ENCODE measurements at regions not wholly inside any gene's neighbourhood (a gene's known extent, or its start where the extent isn't known, plus 50 kb on each side); places are given as distances from the start of the nearest gene placed in this dataset.

DNA sequence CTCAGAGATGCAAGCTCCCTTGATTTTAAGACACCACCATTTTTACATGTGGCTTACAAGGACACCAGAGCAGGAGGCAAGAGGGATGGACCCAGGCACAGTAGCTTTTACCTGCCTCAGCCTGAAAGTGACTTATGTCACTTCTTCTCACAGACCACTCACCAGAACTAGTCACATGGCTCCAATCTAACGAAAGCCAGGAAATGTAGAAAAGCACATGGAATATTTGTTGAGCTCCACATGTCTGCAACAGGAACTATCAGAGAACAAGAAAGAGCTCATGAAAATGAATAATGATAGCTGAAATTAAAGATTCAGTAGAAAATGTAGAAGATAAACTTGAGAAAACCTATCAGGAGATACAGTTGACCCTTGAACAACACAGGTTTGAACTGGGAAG lies 69.4 kb downstream of the ZNF648 start:
- TF ChIP-seq, protein P1, sequence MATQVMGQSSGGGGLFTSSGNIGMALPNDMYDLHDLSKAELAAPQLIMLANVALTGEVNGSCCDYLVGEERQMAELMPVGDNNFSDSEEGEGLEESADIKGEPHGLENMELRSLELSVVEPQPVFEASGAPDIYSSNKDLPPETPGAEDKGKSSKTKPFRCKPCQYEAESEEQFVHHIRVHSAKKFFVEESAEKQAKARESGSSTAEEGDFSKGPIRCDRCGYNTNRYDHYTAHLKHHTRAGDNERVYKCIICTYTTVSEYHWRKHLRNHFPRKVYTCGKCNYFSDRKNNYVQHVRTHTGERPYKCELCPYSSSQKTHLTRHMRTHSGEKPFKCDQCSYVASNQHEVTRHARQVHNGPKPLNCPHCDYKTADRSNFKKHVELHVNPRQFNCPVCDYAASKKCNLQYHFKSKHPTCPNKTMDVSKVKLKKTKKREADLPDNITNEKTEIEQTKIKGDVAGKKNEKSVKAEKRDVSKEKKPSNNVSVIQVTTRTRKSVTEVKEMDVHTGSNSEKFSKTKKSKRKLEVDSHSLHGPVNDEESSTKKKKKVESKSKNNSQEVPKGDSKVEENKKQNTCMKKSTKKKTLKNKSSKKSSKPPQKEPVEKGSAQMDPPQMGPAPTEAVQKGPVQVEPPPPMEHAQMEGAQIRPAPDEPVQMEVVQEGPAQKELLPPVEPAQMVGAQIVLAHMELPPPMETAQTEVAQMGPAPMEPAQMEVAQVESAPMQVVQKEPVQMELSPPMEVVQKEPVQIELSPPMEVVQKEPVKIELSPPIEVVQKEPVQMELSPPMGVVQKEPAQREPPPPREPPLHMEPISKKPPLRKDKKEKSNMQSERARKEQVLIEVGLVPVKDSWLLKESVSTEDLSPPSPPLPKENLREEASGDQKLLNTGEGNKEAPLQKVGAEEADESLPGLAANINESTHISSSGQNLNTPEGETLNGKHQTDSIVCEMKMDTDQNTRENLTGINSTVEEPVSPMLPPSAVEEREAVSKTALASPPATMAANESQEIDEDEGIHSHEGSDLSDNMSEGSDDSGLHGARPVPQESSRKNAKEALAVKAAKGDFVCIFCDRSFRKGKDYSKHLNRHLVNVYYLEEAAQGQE (IDR thresholded peaks at IDR 0.05; ENCODE audit: low read depth) = no peak
- TF ChIP-seq RAD21 (IDR thresholded peaks at IDR 0.05; ENCODE audit: low read depth) (no peak), TAF1 (IDR thresholded peaks at IDR 0.05; ENCODE audit: low read depth) (no peak), EP300 (IDR thresholded peaks at IDR 0.05; ENCODE audit: borderline replicate concordance) (no peak), MAX (IDR thresholded peaks at IDR 0.05) (no peak), EGR1 (IDR thresholded peaks at IDR 0.05) (no peak), TEAD4 (IDR thresholded peaks at IDR 0.05) (no peak), CEBPB (IDR thresholded peaks at IDR 0.05) (no peak), TCF12 (IDR thresholded peaks at IDR 0.05; ENCODE audit: low read depth) (no peak), USF1 (IDR thresholded peaks at IDR 0.05) (no peak), CREB1 (IDR thresholded peaks at IDR 0.05; ENCODE audit: low read depth) (no peak)

All from Ishikawa (cell line).